HCT116 (cell line): ENCODE measurements at regions not wholly inside any gene's neighbourhood (a gene's known extent, or its start where the extent isn't known, plus 50 kb on each side); places are given as distances from the start of the nearest gene placed in this dataset.

Source experiments
- ATAC-seq: fragments of 200-7000 bp; cut with Tn5 transposase; 2 replicates; pipeline ENCODE4 v1.9.1; 2020; ENCODE audit warnings: mild to moderate bottlenecking, moderate library complexity
- BruUV-seq: library from RNA; stranded (reverse); fragments of 400-500 nt; replicated peaks from 2 replicates; lab custom pipeline; 2021; lab: Mats Ljungman, UMichigan
- CTCF ChIA-PET: fragments of 300-600 bp; sonication (Branson Sonifier 250); formaldehyde crosslinking; loops from one replicate; lab custom pipeline; 2021; ENCODE audit warnings: antibody characterized with exemption; lab: Charles Lee
- POLR2A ChIA-PET: fragments of 300-600, 350-600 bp; sonication (Branson Sonifier 250); formaldehyde crosslinking; loops from one replicate; lab custom pipeline; 2021; ENCODE audit warnings: antibody characterized with exemption; lab: Charles Lee
- RAD21 ChIA-PET, 2 experiments: fragments of 300-600 bp; sonication (Branson Sonifier 250); formaldehyde crosslinking; loops; one replicate each; lab custom pipeline; 2023; ENCODE audit warnings: low total read pairs in 2 of 2; ENCODE audit not compliant: uncharacterized antibody in 2 of 2, unreplicated experiment in 2 of 2, low non-redundant PET in 1 of 2; lab: Charles Lee
- DNase-seq: peaks from one replicate; pipeline ENCODE4 v3.0.0-alpha.2; 2010; ENCODE audit warnings: low read depth, low spot score
- H2AFZ ChIP-seq: fragments of 200-600 bp; shearing (Covaris generic), sonication (generic); 2 replicates; pipeline ENCODE4 v1.6.1; 2017; ENCODE audit warnings: low read depth, mixed run types, mixed read lengths, antibody characterized with exemption, low read length; ENCODE audit not compliant: poor library complexity, severe bottlenecking
- H3K27ac ChIP-seq: 2 replicates; pipeline ENCODE4 v1.5.1; 2012; ENCODE audit warnings: low read depth, low read length
- H3K27me3 ChIP-seq: fragments of 200-600 bp; sonication (generic); 2 replicates; pipeline ENCODE4 v1.6.1; 2016; ENCODE audit warnings: mixed run types, low read length, mixed read lengths; ENCODE audit not compliant: insufficient read depth
- H3K36me3 ChIP-seq, 2 experiments: fragments of 200-500 bp in 1 of 2; fragments of 200-600 bp in 1 of 2; sonication (Bioruptor generic) in 1 of 2; sonication (generic) in 1 of 2; 2 replicates each; pipeline versions ENCODE4 v1.5.1 to v1.6.1; 2014 to 2016; ENCODE audit warnings: low read length in 2 of 2, inconsistent platforms in 1 of 2, mixed read lengths in 1 of 2, mixed run types in 1 of 2; ENCODE audit not compliant: insufficient read depth in 2 of 2, control insufficient read depth in 1 of 2
- H3K4me1 ChIP-seq, 2 experiments: fragments of 200-600 bp in 1 of 2; sonication (generic) in 1 of 2; 2 replicates each; pipeline versions ENCODE4 v1.5.1 to v1.6.1; 2012 to 2017; ENCODE audit warnings: low read length in 2 of 2, inconsistent platforms in 1 of 2, mild to moderate bottlenecking in 1 of 2, mixed read lengths in 1 of 2, mixed run types in 1 of 2, moderate library complexity in 1 of 2; ENCODE audit not compliant: insufficient read depth in 2 of 2, control insufficient read depth in 1 of 2
- H3K4me2 ChIP-seq: fragments of 200-600 bp; sonication (generic); 2 replicates; pipeline ENCODE4 v1.6.1; 2017; ENCODE audit warnings: mixed run types, low read length, mixed read lengths
- H3K4me3 ChIP-seq, 2 experiments: fragments of 200-600 bp in 1 of 2; sonication (generic) in 1 of 2; replicated peaks in 1 of 2; 2 replicates each; pipeline ENCODE4 v1.5.1; 2011 to 2016; ENCODE audit warnings: low read length in 2 of 2, control low read depth in 1 of 2, low read depth in 1 of 2, mild to moderate bottlenecking in 1 of 2, mixed read lengths in 1 of 2, mixed run types in 1 of 2
- H3K79me2 ChIP-seq: fragments of 200-600 bp; sonication (generic); 2 replicates; pipeline ENCODE4 v1.6.1; 2017; ENCODE audit warnings: mild to moderate bottlenecking, mixed run types, low read length, moderate library complexity, mixed read lengths; ENCODE audit not compliant: insufficient read depth
- H3K9ac ChIP-seq: fragments of 200-600 bp; sonication (generic); 2 replicates; pipeline ENCODE4 v1.6.1; 2016; ENCODE audit warnings: low read length, mixed read lengths
- H3K9me2 ChIP-seq: fragments of 200-600 bp; sonication (generic), shearing (Covaris generic); 2 replicates; pipeline ENCODE4 v1.6.1; 2017; ENCODE audit warnings: mixed run types, mild to moderate bottlenecking, moderate library complexity; ENCODE audit not compliant: insufficient read depth
- H3K9me3 ChIP-seq, 2 experiments: fragments of 200-500 bp in 1 of 2; fragments of 200-600 bp in 1 of 2; sonication (Bioruptor generic) in 1 of 2; sonication (generic) in 1 of 2; 2 replicates each; pipeline ENCODE4 v1.6.1; 2014 to 2017; ENCODE audit warnings: low read length in 2 of 2, mixed read lengths in 2 of 2, inconsistent platforms in 1 of 2, low read depth in 1 of 2, mild to moderate bottlenecking in 1 of 2, mixed run types in 1 of 2, moderate library complexity in 1 of 2; ENCODE audit not compliant: control insufficient read depth in 1 of 2, insufficient read depth in 1 of 2
- H4K20me1 ChIP-seq: fragments of 200-600 bp; sonication (generic), shearing (Covaris generic); 2 replicates; pipeline ENCODE4 v1.6.1; 2017; ENCODE audit warnings: mixed run types, mild to moderate bottlenecking, moderate library complexity; ENCODE audit not compliant: insufficient read depth
- CBX3 ChIP-seq: IDR thresholded peaks from 2 replicates; pipeline ENCODE4 v1.6.1; 2012; ENCODE audit warnings: low read depth
- CEBPB ChIP-seq: IDR thresholded peaks from 2 replicates; pipeline ENCODE4 v1.6.1; 2012; ENCODE audit warnings: low read depth
- ELF1 ChIP-seq: IDR thresholded peaks from 2 replicates; pipeline ENCODE4 v1.6.1; 2012; ENCODE audit warnings: low read depth, borderline replicate concordance
- EZH2 ChIP-seq: fragments of 200-600 bp; sonication (generic); IDR thresholded peaks from 2 replicates; pipeline ENCODE4 v1.6.1; 2017; ENCODE audit warnings: antibody characterized with exemption, mixed run types
- EZH2phosphoT487 ChIP-seq: fragments of 200-600 bp; IDR thresholded peaks from 2 replicates; pipeline ENCODE4 v1.6.1; 2018; ENCODE audit warnings: antibody characterized with exemption, borderline replicate concordance
- FOSL1 ChIP-seq: IDR thresholded peaks from 2 replicates; pipeline ENCODE4 v1.6.1; 2012; ENCODE audit warnings: low read depth
- POLR2AphosphoS5 ChIP-seq: IDR thresholded peaks from 2 replicates; pipeline ENCODE4 v1.6.1; 2011; ENCODE audit warnings: mild to moderate bottlenecking, low read depth, low read length, moderate library complexity
- RAD21 ChIP-seq: IDR thresholded peaks from 2 replicates; pipeline ENCODE4 v1.6.1; 2012; ENCODE audit warnings: low read depth, mild to moderate bottlenecking
- SP1 ChIP-seq: IDR thresholded peaks from 2 replicates; pipeline ENCODE4 v1.6.1; 2012; ENCODE audit warnings: low read depth
- SRF ChIP-seq: IDR thresholded peaks from 2 replicates; pipeline ENCODE4 v1.6.1; 2012; ENCODE audit warnings: low read depth
- TCF7L2 ChIP-seq: IDR thresholded peaks from 2 replicates; pipeline ENCODE4 v1.7.0; 2011; ENCODE audit warnings: borderline replicate concordance, inconsistent platforms; ENCODE audit not compliant: insufficient read depth, insufficient read length; ENCODE audit errors: extremely low read depth
- YY1 ChIP-seq: IDR thresholded peaks from 2 replicates; pipeline ENCODE4 v1.6.1; 2011; ENCODE audit warnings: low read length, low read depth, moderate library complexity, mild to moderate bottlenecking; ENCODE audit not compliant: insufficient replicate concordance; ENCODE audit errors: extremely low read depth
- ZFX ChIP-seq: fragments of 450-650 bp; IDR thresholded peaks from 2 replicates; pipeline ENCODE4 v1.6.1; 2017
- ZNF274 ChIP-seq: fragments of 200-500 bp; sonication (Bioruptor generic); IDR thresholded peaks from 2 replicates; pipeline ENCODE4 v1.6.1; 2014; ENCODE audit warnings: mild to moderate bottlenecking, low read depth, low read length, inconsistent platforms
- intact Hi-C: fragments of 100-400 bp; cut with micrococcal nuclease; formaldehyde crosslinking; loops from 2 replicates; pipeline ENCODE4 v1.10.0; 2022
- TF ChIP-seq, protein P1 (sequence below): IDR thresholded peaks from 2 replicates; pipeline ENCODE4 v1.6.1; 2012
- TF ChIP-seq, protein P2 (sequence below): IDR thresholded peaks from 2 replicates; pipeline ENCODE4 v1.6.1; 2011; ENCODE audit warnings: mild to moderate bottlenecking, low read length, moderate library complexity; ENCODE audit not compliant: insufficient replicate concordance; ENCODE audit errors: extremely low read depth
- TF ChIP-seq, protein P3 (sequence below): IDR thresholded peaks from 2 replicates; pipeline ENCODE4 v1.6.1; 2012; ENCODE audit warnings: low read depth
- TF ChIP-seq, protein P4 (sequence below), 3 experiments: fragments of 200-600 bp in 1 of 3; sonication (generic) in 1 of 3; IDR thresholded peaks in 2 of 3; conservative IDR thresholded peaks in 1 of 3; 2 replicates each; pipeline ENCODE4 v1.5.1; 2012 to 2017; ENCODE audit warnings: low read depth in 2 of 3, low read length in 2 of 3, antibody characterized with exemption in 1 of 3, borderline replicate concordance in 1 of 3, control low read depth in 1 of 3, mild to moderate bottlenecking in 1 of 3, mixed read lengths in 1 of 3, mixed run types in 1 of 3, moderate library complexity in 1 of 3; ENCODE audit not compliant: insufficient read depth in 1 of 3

DNA sequence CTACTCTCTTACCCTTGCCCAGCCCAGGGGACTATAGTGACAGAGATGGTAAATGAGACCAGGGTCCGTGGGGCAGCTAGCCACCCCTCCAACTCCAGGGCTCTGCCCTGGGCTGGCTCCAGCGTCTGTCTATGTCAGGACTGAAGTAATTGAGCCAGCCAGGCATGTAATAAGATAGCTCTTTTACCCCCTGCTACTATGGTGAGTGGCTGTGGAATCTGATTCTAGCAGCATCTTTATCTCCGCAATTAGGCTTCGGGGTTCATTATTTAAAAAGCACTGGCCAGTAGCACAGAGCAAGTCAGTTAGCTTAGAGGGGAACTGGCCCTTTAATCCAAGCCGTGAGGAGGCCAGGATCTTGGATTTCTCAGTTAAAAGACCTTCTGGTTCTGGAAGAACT is 123.3 kb upstream of the RAI2 start:
- no peak overlapping the region for H3K9ac ChIP-seq
- no peaks in the 10 kb centered on the region for H3K79me2 ChIP-seq
- H3K36me3 ChIP-seq: no peaks in the 10 kb centered on the region
- DNase-seq: no peak
- ChIA-PET POLR2A (no interaction called here), RAD21 (no interaction called here), CTCF (no interaction called here)
- H3K4me3 ChIP-seq: no peak overlapping the region
- intact Hi-C loops: no loop called here
- BruUV-seq: no TSS peak
- TF ChIP-seq EZH2 (no peak), ZFX (no peak), CBX3 (no peak), POLR2AphosphoS5 (no peak), ZNF274 (no peak), YY1 (no peak), CEBPB (no peak), SRF (no peak), FOSL1 (no peak), EZH2phosphoT487 (no peak), RAD21 (no peak), SP1 (no peak), ELF1 (no peak), TCF7L2 (no peak)
- TF ChIP-seq, protein P1, sequence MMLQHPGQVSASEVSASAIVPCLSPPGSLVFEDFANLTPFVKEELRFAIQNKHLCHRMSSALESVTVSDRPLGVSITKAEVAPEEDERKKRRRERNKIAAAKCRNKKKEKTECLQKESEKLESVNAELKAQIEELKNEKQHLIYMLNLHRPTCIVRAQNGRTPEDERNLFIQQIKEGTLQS: no peak
- TF ChIP-seq, protein P2, sequence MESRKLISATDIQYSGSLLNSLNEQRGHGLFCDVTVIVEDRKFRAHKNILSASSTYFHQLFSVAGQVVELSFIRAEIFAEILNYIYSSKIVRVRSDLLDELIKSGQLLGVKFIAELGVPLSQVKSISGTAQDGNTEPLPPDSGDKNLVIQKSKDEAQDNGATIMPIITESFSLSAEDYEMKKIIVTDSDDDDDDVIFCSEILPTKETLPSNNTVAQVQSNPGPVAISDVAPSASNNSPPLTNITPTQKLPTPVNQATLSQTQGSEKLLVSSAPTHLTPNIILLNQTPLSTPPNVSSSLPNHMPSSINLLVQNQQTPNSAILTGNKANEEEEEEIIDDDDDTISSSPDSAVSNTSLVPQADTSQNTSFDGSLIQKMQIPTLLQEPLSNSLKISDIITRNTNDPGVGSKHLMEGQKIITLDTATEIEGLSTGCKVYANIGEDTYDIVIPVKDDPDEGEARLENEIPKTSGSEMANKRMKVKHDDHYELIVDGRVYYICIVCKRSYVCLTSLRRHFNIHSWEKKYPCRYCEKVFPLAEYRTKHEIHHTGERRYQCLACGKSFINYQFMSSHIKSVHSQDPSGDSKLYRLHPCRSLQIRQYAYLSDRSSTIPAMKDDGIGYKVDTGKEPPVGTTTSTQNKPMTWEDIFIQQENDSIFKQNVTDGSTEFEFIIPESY: no peak
- TF ChIP-seq, protein P3, sequence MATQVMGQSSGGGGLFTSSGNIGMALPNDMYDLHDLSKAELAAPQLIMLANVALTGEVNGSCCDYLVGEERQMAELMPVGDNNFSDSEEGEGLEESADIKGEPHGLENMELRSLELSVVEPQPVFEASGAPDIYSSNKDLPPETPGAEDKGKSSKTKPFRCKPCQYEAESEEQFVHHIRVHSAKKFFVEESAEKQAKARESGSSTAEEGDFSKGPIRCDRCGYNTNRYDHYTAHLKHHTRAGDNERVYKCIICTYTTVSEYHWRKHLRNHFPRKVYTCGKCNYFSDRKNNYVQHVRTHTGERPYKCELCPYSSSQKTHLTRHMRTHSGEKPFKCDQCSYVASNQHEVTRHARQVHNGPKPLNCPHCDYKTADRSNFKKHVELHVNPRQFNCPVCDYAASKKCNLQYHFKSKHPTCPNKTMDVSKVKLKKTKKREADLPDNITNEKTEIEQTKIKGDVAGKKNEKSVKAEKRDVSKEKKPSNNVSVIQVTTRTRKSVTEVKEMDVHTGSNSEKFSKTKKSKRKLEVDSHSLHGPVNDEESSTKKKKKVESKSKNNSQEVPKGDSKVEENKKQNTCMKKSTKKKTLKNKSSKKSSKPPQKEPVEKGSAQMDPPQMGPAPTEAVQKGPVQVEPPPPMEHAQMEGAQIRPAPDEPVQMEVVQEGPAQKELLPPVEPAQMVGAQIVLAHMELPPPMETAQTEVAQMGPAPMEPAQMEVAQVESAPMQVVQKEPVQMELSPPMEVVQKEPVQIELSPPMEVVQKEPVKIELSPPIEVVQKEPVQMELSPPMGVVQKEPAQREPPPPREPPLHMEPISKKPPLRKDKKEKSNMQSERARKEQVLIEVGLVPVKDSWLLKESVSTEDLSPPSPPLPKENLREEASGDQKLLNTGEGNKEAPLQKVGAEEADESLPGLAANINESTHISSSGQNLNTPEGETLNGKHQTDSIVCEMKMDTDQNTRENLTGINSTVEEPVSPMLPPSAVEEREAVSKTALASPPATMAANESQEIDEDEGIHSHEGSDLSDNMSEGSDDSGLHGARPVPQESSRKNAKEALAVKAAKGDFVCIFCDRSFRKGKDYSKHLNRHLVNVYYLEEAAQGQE: no peak
- TF ChIP-seq, protein P4, sequence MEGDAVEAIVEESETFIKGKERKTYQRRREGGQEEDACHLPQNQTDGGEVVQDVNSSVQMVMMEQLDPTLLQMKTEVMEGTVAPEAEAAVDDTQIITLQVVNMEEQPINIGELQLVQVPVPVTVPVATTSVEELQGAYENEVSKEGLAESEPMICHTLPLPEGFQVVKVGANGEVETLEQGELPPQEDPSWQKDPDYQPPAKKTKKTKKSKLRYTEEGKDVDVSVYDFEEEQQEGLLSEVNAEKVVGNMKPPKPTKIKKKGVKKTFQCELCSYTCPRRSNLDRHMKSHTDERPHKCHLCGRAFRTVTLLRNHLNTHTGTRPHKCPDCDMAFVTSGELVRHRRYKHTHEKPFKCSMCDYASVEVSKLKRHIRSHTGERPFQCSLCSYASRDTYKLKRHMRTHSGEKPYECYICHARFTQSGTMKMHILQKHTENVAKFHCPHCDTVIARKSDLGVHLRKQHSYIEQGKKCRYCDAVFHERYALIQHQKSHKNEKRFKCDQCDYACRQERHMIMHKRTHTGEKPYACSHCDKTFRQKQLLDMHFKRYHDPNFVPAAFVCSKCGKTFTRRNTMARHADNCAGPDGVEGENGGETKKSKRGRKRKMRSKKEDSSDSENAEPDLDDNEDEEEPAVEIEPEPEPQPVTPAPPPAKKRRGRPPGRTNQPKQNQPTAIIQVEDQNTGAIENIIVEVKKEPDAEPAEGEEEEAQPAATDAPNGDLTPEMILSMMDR (IDR thresholded peaks at IDR 0.05 in 2 of 3, conservative IDR thresholded peaks at IDR 0.05 in 1 of 3; ENCODE audit: borderline replicate concordance in 1 of 3, insufficient read depth in 1 of 3, low read depth in 2 of 3, low read length in 2 of 3): no peak
- H2AFZ ChIP-seq: no peak overlapping the region
- no peaks in the 10 kb centered on the region for H4K20me1 ChIP-seq
- no peak overlapping the region for H3K4me2 ChIP-seq
- peaks cover under 1% of the 10 kb centered on the region; the same call in 1 of the 2 replicates for H3K27me3 ChIP-seq
- no peaks in the 10 kb centered on the region for H3K4me1 ChIP-seq
- no peak overlapping the region for H3K27ac ChIP-seq
- no peaks in the 10 kb centered on the region for H3K9me2 ChIP-seq
- H3K9me3 ChIP-seq: no peaks in the 10 kb centered on the region
- no peak for ATAC-seq
